GM19238 (cell line): ENCODE measurements at regions not wholly inside any gene's neighbourhood (a gene's known extent, or its start where the extent isn't known, plus 50 kb on each side); places are given as distances from the start of the nearest gene placed in this dataset.

Source experiments
- DNase-seq: peaks from one replicate; pipeline ENCODE4 v3.0.0; 2011; ENCODE audit warnings: low spot score; ENCODE audit not compliant: insufficient read length

- DNase-seq, result no peak
These were observed 232.3 kb upstream of the CPEB2 start for GRCh38 chr4:14769993-14770392.

DNA sequence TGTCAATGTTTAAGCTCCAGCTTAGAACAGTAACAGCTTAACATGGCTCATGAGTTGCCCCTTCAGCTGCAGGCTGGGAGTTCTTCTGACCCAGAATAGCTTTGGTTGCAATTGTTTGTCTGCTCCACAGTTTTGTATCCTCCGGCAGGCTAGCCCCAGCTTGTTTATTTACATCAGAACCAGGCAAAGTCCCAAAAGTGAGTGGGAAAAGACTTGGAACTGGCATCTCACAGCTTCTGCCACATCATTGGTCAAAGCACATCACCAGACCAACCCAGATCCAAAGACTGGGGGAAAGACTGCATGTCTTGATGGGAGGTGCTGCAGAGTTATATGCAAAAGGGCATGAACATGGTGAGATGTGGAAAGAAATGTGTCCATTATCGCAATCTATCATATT is 231.2 kb upstream of the CPEB2 start:
- no peak for DNase-seq

GRCh38 chr4:14771504-14772175 is 230.6 kb upstream of the CPEB2 start:
- DNase-seq, result no peak

- DNase-seq, result no peak
These were observed 229.9 kb upstream of the CPEB2 start for GRCh38 chr4:14772388-14772787.

- DNase-seq, result no peak
These were observed 219.0 kb upstream of the CPEB2 start for GRCh38 chr4:14783011-14783877.

- DNase-seq, result no peak
These were observed 215.1 kb upstream of the CPEB2 start for GRCh38 chr4:14787221-14787620.

- no peak for DNase-seq
These were observed 214.4 kb upstream of the CPEB2 start for GRCh38 chr4:14787894-14788293.

- no peak for DNase-seq
These were observed 211.8 kb upstream of the CPEB2 start for GRCh38 chr4:14790494-14790893.

- no peak for DNase-seq
These were observed 209.5 kb upstream of the CPEB2 start for GRCh38 chr4:14792702-14793227.

- no peak for DNase-seq
These were observed 201.3 kb upstream of the CPEB2 start for GRCh38 chr4:14800977-14801376.

GRCh38 chr4:14802596-14802995 is 199.7 kb upstream of the CPEB2 start:
- no peak for DNase-seq

- no peak for DNase-seq
These were observed 194.4 kb upstream of the CPEB2 start for GRCh38 chr4:14807856-14808255.

DNA sequence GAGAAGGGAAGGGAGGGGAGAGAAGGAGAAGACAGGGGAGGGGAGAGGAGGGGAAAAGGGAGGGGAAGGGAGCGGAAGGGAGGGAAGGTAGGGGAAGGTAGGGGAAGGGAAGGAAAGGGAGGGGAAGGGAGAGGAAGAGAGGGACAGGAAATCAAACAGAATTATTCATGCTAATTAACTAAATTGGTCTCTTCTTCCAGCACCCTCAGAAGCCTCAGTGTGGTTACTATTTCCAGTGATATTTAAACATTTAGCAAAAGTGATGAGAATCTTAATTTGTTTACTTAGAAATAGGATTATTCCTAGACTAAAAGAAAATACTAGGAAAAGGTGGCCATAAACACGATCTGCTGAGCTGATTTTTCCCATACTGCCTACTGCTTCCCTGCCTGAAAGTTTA is 193.1 kb upstream of the CPEB2 start:
- no peak for DNase-seq

DNA sequence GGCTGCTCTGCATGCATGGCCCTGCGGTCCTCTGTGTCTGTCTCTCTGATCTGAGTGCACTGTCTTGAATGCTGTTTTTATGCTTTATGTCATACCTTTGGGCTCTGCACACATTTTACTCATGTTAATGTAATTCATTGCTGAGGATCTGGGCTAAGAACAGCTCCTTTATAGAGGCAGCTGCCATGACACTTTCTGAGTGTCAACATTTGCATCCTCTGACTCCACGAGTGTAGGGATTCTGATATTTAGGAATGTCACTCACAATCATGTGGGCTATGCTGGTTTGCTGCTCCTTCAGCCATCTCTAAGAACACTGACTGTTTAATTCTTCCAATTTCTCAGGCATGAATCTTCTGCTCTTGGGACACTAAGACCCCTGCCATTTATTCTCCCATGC is 192.2 kb upstream of the CPEB2 start:
- DNase-seq, result no peak

- no peak for DNase-seq
These were observed 191.7 kb upstream of the CPEB2 start for GRCh38 chr4:14810568-14810967.

DNA sequence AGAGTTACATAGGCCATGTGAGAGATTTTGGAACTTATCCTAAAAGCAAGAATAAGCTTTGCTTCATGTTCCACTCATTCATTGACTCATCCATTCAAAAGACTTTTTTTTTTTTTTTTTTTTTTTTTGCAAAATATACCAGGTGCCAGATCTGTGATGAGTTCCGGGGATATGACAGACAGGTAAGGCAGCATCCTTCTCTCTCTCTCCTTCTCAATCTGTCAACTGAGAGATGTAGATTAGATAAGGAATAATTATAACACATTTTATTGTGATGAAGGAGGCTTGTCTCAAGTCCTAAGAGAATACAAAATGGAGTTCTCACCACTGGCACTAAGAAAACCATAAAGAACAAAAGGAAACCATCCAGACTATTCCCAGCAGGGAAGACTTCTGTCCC is 190.2 kb upstream of the CPEB2 start:
- DNase-seq, result no peak

- DNase-seq, result no peak
These were observed 185.5 kb upstream of the CPEB2 start for GRCh38 chr4:14816623-14817261.

GRCh38 chr4:14824189-14824588 is 178.1 kb upstream of the CPEB2 start:
- DNase-seq, result no peak

- DNase-seq, result no peak
These were observed 175.2 kb upstream of the CPEB2 start for GRCh38 chr4:14827111-14827510.

- DNase-seq, result no peak
These were observed 172.5 kb upstream of the CPEB2 start for GRCh38 chr4:14829795-14830194.

DNA sequence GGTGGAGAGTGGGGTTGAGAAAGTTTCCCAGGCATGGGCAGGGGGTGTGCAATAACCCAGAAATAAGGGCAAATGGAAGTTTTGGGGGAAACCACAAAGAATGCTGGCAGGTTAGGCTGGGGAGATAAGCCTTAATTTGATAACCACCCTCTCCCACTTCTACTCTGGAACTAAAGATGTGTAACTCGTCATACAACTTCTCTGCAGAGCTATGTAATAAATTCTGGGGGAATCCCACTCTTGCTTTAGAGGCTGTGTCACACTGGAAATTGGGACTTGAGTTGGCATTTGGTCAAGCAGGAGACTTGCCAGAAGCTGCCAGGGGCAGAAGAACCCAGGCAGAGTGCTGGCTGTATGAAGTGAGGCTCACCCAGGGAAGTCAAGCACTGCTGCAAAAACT is 170.9 kb upstream of the CPEB2 start:
- DNase-seq, result no peak

DNA sequence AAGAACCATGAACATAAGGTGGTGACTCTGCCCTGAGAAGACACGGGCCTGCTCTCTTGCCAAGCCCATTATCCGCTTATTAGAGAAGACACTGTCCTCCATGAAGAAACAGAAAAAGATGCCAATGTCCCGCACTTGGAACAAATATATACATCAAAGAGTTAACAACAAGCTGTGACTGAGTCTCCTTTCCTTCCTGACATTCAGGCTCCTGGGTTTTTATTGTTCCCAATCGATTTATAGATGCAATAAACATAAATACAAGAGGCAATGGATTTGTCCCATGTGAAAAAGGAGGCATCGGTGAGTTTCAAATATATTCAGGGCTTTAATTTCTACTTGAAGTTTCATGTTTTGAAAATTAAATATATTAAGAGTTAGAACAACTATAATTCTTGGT is 169.2 kb upstream of the CPEB2 start:
- DNase-seq, result no peak
